ENCODE measurements at regions not wholly inside any gene's neighbourhood (a gene's known extent, or its start where the extent isn't known, plus 50 kb on each side); places are given as distances from the start of the nearest gene placed in this dataset.

- no peaks in the 10 kb centered on the region for H3K9me3 Mint-ChIP-seq
- H3K4me3 Mint-ChIP-seq: no peak overlapping the region
Measured at GRCh38 chr2:126038861-126039260, 617.1 kb upstream of the GYPC start.

GRCh38 chr2:126041391-126042047 lies 614.4 kb upstream of the GYPC start:
- Mint-ChIP-seq H3K9me3 (no peaks in the 10 kb centered on the region), H3K4me3 (no peak overlapping the region), H3K4me1 (no peaks in the 10 kb centered on the region), H3K27ac (no peak overlapping the region), H3K27me3 (ENCODE audit: low read depth) (no peaks in the 10 kb centered on the region), H3K36me3 (ENCODE audit: low read depth) (no peaks in the 10 kb centered on the region)
- TF ChIP-seq CTCF (IDR thresholded peaks at IDR 0.05; ENCODE audit: unreplicated experiment in 3 of 3): no peak

More at GRCh38 chr2:126038861-126039260, 617.1 kb upstream of the GYPC start:
- Mint-ChIP-seq H3K36me3 (ENCODE audit: low read depth) (no peaks in the 10 kb centered on the region), H3K27ac (no peak overlapping the region), H3K4me1 (no peaks in the 10 kb centered on the region), H3K27me3 (ENCODE audit: low read depth) (no peaks in the 10 kb centered on the region)
- no peak for TF ChIP-seq CTCF (IDR thresholded peaks at IDR 0.05; ENCODE audit: unreplicated experiment in 3 of 3)

GRCh38 chr2:126042089-126042488 lies 613.9 kb upstream of the GYPC start:
- Mint-ChIP-seq H3K36me3 (ENCODE audit: low read depth) (no peaks in the 10 kb centered on the region), H3K27ac (no peak overlapping the region), H3K4me3 (no peak overlapping the region), H3K4me1 (no peaks in the 10 kb centered on the region), H3K27me3 (ENCODE audit: low read depth) (no peaks in the 10 kb centered on the region), H3K9me3 (no peaks in the 10 kb centered on the region)
- TF ChIP-seq CTCF (IDR thresholded peaks at IDR 0.05; ENCODE audit: unreplicated experiment in 3 of 3): no peak

- Mint-ChIP-seq H3K4me3 (no peak overlapping the region), H3K4me1 (no peaks in the 10 kb centered on the region), H3K27me3 (ENCODE audit: low read depth) (no peaks in the 10 kb centered on the region), H3K27ac (no peak overlapping the region), H3K9me3 (peaks cover 25% of the 10 kb centered on the region), H3K36me3 (ENCODE audit: low read depth) (no peaks in the 10 kb centered on the region)
- TF ChIP-seq CTCF (IDR thresholded peaks at IDR 0.05; ENCODE audit: unreplicated experiment in 3 of 3): no peak
Measured at GRCh38 chr2:126048719-126049118, 607.2 kb upstream of the GYPC start.

- Mint-ChIP-seq H3K9me3 (peaks cover 32% of the 10 kb centered on the region), H3K27me3 (ENCODE audit: low read depth) (no peaks in the 10 kb centered on the region), H3K27ac (no peak overlapping the region), H3K4me1 (no peaks in the 10 kb centered on the region), H3K4me3 (no peak overlapping the region), H3K36me3 (ENCODE audit: low read depth) (no peaks in the 10 kb centered on the region)
- no peak for TF ChIP-seq CTCF (IDR thresholded peaks at IDR 0.05; ENCODE audit: unreplicated experiment in 3 of 3)
Measured at GRCh38 chr2:126049461-126049860, 606.5 kb upstream of the GYPC start.
